LoVo (cell line): ENCODE measurements at regions not wholly inside any gene's neighbourhood (a gene's known extent, or its start where the extent isn't known, plus 50 kb on each side); places are given as distances from the start of the nearest gene placed in this dataset.

Experiments used
- DNase-seq: peaks from one replicate; pipeline ENCODE4 v3.0.0-alpha.2; 2016; ENCODE audit warnings: low spot score

GRCh38 chr16:51035110-51035498 is 116.0 kb downstream of the SALL1 start:
- DNase-seq, result no peak

GRCh38 chr16:51034481-51035109 is 116.5 kb downstream of the SALL1 start:
- DNase-seq, result no peak

DNA sequence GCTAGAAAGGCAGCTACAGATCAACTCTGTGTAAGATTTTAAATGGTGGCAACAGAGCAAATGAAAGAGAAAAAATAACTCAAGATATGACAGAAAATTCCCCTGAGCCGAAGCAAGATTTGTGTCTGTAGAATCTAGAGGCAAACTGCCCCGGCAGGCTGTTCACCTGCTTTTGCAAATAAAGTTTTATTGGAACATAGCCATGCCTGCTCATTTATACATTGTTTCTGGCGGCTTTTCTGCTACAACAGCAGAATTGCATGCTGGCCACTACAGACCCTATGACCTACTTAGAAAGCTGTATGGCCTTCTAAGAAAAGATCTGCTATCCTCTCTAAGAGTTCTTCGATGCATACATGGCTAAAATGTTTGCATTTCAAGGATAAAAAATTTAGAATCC is 119.5 kb downstream of the SALL1 start:
- no peak for DNase-seq

GRCh38 chr16:51030516-51030915 is 120.6 kb downstream of the SALL1 start:
- DNase-seq, result no peak

DNA sequence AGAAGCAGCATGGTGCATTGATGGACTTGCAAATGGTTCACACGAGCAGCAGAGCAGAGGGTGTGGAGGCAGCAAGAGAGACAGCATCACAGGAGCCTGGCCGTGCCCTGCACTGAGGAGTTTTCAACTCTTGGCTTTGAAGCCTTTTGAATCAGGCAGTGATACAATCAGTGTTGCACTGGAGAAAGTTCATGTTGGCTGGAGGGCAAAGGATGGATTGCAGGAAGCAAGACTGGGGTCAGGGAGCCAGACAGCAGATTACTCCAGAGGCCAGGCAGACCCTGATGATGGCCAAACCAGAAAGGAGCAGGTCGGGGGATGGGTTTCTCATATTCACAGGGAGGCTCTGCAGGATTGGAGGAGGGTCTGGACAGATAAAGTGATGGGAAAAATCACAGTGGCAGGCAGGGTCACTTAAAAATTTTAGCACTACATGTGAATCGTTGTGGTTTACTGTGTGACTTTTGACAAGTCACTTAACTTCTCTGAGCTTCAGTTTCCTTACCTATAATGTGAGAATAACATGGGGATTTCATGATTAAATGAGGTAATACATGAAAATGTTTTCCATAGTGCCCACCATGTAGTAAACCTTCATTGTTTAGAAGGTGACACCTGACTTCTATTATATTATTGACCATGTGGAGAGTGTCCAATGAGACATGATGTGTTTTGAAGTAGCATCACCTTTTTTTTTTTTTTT is 125.3 kb downstream of the SALL1 start:
- no peak for DNase-seq

GRCh38 chr16:51024703-51025102 is 126.4 kb downstream of the SALL1 start:
- no peak for DNase-seq

DNA sequence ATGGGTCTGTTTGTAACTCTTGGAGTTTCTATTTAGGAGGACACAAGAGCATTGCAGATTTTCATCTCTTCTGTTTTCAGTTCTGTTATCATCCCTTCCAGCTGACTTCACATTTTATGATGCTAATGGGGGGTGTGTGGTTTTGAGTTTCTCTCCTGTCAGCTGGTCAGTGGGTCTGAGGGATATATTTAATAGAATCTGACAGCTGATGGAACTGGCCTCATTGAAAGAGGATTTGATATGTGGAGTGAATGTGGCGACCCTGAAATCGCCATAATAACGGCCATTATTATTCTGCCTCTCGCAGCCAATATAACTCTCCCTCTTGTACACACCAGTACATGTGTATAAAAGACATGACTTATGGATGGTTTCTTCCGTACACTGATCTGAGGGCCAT is 128.1 kb downstream of the SALL1 start:
- no peak for DNase-seq

- DNase-seq, result no peak
These were observed 131.5 kb downstream of the SALL1 start for GRCh38 chr16:51019617-51020016.

DNA sequence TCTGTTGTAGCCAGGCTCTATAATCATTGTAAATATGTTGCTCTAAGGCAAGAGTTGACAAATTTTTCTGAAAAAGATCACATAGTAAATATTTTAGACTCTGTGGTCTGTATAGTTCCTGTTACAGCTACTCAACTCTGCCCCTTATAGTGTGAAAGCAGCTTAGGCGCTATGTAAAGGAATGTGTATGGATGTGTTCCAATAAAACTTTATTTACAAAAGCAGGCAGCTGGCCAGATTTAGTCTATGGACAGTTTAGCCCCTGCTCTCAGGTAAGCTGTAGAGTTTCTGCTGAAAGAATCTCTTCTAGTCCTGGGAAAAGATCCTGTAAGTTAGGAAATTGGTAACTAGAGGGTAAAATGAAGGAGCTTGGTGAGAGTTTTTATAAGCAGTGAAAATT is 133.1 kb downstream of the SALL1 start:
- DNase-seq, result no peak

DNA sequence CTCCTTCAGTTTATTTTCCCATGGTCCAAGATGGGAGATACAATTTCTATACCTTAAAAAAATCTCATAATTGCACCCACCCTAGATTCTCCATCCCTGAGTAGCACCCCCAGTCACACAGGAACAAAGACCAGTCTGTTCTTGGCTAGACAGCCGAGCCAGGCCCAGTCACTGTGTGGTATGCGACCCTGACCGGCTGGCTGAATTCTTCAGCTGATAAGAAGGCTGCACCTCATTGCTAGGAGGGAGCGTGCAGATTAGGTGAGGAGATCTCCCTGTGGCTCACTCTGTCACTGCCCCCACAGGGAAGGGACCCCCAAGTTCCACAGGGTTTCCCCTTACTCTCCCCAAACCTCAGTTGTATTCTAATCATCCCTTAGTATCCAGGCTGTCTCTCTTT is 138.7 kb downstream of the SALL1 start:
- no peak for DNase-seq

DNA sequence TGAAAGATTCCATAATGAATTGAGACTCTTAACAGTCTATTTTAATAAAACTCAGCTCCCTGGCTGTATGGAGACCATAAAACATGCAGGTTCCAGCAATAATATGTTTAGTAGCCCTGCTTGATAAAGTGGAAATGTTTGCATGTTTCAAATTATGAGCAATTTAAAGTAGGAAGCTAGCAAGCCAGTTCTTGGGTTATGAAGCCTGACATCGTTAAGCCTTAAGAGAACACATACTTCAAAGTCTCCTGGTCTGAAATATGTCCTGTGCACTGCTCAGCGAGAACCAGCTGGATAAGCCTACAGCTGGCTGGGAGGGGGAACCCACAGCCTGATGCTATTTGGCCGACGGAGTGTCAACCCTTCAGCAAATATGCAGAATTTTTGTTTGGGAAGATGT is 140.3 kb downstream of the SALL1 start:
- no peak for DNase-seq

- DNase-seq, result no peak
These were observed 141.3 kb downstream of the SALL1 start for GRCh38 chr16:51009813-51010212.

GRCh38 chr16:51009359-51009758 is 141.7 kb downstream of the SALL1 start:
- no peak for DNase-seq

DNA sequence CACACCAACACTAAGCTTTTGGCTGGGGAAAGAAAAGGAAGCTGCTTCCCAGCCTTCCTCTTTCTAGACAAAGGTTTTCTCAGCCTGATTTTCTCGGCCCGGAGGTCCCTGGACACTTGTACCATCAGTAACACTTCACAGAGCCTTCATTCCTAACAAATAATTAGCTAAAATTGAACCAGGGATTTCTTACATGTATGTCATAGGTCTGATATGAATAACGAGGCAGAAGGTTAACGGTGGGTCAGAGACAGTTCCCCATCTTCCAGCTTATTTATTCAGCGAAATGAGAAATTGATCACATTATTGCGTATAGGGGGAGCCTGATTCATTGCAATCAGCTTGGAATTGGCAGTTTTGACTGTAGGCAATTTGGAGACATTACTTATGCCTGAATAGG is 142.5 kb downstream of the SALL1 start:
- DNase-seq, result no peak

- no peak for DNase-seq
These were observed 143.0 kb downstream of the SALL1 start for GRCh38 chr16:51008037-51008436.

DNA sequence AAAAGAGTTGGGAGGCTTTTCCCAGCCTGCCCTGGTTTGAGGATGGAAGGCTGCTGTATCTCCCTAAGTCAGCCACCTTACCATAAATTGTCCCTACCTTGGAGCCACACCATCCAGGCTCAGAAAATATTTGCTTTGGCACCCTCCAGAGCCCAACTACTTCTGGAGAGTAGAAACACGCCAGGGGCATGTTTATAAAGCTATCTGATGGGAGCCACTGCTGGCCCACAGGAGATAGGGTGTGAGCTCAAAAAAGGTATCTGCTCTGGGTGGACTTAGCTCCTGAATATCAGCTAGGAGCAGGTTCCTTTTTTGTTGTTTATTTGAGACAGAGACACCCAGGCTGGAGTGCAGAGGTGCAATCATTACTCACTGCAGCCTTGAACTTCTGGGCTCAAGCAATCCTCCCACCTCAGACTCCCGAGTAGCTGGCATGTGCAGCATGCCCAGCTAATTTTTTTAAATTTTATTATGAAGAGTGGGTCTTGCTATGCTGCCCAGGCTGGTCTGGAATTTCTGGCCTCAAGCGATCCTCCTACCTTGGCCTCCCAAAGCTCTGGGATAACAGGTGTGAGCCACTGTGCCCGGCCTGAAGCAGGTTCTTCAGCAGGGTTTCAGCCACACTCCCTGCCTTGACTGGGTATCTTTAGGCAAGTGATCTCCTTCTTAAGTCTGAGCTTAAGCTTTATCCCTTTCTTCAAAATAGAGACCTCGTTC is 147.1 kb downstream of the SALL1 start:
- DNase-seq, result no peak

DNA sequence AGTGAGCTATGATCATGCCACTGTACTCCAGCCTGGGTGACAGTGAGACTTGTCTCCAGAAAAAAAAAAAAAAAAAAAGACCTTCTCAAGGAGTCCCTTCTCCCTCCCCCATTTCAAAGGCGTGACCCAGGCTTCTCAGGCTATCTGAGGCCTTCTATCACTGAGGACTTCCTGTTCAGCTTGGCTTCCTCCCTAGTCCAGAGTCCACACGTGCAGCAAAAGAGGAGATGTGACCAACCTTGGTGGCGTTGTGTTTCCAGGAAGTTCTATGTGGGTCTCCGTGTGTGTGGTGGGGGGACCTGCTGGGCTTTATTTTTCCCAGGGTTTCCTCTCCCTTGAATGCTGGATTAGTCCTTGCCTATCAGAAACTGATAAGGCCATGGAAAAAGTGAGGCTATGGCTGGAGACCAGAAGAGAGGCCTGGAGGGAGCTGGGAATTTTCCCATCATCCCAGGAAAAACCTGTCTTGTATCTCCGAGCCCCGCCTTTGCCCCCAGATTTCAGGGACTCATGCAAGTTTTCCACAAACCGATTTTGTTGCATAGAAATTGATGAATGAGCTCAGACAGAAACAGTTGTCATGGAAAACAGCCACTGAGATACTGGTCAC is 148.1 kb downstream of the SALL1 start:
- no peak for DNase-seq

DNA sequence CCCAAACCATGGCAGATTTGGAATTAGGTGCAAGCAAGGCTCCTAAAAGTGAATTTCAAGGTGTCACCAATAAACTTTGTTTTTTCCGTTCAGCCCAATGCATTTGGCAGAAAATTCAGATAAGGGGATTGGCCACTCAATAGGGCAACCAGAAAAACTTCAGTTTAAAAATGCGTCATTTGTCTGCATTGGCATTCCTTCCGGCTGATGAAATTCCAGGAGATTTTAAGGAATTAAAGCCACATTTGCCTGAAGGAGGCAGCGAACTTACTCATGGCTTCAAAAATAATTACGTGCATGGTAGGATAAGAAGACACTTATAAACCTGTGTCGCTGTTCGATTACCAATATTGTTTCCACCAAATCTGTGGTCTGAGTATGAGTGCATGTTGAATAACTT is 151.9 kb downstream of the SALL1 start:
- DNase-seq, result no peak

GRCh38 chr16:50998411-50998810 is 152.7 kb downstream of the SALL1 start:
- no peak for DNase-seq

DNA sequence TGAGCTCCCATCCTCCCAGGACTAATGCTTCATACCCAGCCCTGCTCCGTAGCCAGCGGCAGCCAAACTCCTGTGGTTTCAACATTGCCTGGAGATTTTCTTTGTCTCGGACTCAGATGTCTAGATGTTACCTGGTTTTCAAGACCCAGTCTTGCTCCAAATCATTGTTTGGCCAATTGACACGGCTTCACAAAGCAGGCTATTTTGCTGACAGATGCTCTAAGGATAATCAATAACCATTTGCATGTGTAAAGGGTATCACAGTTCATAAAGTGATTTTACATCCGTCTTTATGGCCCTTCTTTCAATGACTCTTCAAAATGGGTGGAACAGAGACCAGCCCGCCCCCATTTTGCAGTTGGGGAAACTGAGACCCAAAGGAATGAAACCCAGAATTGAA is 153.4 kb downstream of the SALL1 start:
- DNase-seq, result no peak

- no peak for DNase-seq
These were observed 154.3 kb downstream of the SALL1 start for GRCh38 chr16:50996830-50997186.

DNA sequence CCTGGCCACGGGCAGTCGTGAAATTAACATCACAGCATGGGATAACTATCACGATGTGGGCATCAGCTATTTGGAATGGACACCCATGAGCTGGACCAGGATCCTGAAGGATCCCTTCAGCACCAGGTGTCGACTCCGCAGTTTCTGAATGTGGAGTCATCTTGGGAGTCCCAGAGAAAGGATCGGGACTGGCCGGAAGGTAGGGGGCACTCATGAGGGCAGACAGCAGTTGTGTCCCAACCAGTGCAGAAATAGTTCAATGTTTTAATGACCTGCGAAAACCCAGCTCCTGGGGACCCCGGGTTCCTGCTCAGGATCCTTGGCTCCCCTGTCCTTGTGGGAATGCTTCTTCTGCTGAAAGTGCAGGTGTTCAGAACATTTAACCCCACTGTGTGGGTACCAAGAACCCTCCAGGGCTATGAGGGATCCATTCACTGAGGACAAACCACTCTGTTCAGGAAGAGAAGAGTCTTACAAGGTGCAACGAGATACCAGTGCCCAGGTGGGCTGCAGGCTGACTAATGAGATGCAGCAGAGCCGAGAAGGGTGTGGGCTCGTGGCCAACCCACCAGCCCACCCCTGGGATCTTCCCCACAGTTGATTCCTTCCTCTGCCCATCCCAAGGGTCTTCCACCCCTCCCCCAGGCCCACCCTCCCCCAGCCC is 154.8 kb downstream of the SALL1 start:
- DNase-seq, result no peak

DNA sequence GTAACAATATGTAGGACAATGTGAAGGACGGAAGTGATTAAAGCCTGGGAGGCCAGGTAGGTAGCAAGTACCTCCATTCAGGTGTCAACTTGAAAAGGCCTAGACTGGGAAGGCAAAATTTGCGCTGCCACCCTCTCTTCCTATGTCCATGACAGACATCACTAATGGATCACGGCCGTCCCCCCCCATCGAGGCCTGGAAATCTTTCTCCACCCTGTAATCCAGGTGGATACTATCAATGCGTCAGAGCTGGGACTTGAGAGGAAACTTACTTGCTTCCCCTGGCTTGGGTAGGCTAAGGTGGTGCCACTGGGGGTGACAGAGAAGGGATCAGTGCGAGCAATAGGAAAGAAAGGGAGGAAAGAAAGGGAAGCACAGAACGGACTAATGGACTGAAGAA is 156.1 kb downstream of the SALL1 start:
- DNase-seq, result no peak
